ENCODE measurements at regions not wholly inside any gene's neighbourhood (a gene's known extent, or its start where the extent isn't known, plus 50 kb on each side); places are given as distances from the start of the nearest gene placed in this dataset.
"Not testable (repeated sequence)": the region's sequence is repeated elsewhere in the genome, so short reads cannot be mapped to it uniquely, and the experiment has no call there.

- DNase-seq: no peak
Measured at GRCh38 chr13:21228738-21229137, 52.3 kb downstream of the MRPL57 start.

- DNase-seq: no peak
Measured at GRCh38 chr13:21229241-21230024, 53.0 kb downstream of the MRPL57 start.

GRCh38 chr13:21230516-21230915 lies 54.1 kb downstream of the MRPL57 start:
- DNase-seq: no peak

- no peak for DNase-seq
Measured at GRCh38 chr13:21231426-21231940, 55.0 kb downstream of the MRPL57 start.

- no peak for DNase-seq
Measured at GRCh38 chr13:21232196-21232595, 55.7 kb downstream of the MRPL57 start.

GRCh38 chr13:21232599-21232998 lies 56.1 kb downstream of the MRPL57 start:
- no peak for DNase-seq

GRCh38 chr13:21233086-21233485 lies 56.6 kb downstream of the MRPL57 start:
- no peak for DNase-seq

GRCh38 chr13:21234526-21234925 lies 58.1 kb downstream of the MRPL57 start:
- DNase-seq: peak in 4 of 58 donors; percentile 11 to 51 (median 30)

- DNase-seq: no peak
Measured at GRCh38 chr13:21235174-21235573, 58.7 kb downstream of the MRPL57 start.

- DNase-seq: no peak
Measured at GRCh38 chr13:21237081-21237480, 60.6 kb downstream of the MRPL57 start.

- no peak for DNase-seq
Measured at GRCh38 chr13:21238267-21238666, 61.8 kb downstream of the MRPL57 start.

GRCh38 chr13:21240586-21240985 lies 64.1 kb downstream of the MRPL57 start:
- DNase-seq: no peak

- DNase-seq: no peak
Measured at GRCh38 chr13:21242236-21242635, 65.8 kb downstream of the MRPL57 start.

- no peak for DNase-seq
Measured at GRCh38 chr13:21243045-21243897, 66.8 kb downstream of the MRPL57 start.

GRCh38 chr13:21243898-21244184 lies 67.4 kb downstream of the MRPL57 start:
- not testable (repeated sequence) for DNase-seq

- no peak for DNase-seq
Measured at GRCh38 chr13:21246761-21247452, 70.4 kb downstream of the MRPL57 start.

- DNase-seq: peak in 2 of 58 donors; percentile 23 to 68
Measured at GRCh38 chr13:21256351-21256761, 79.9 kb downstream of the MRPL57 start.

GRCh38 chr13:21256891-21257290 lies 80.4 kb downstream of the MRPL57 start:
- DNase-seq: no peak

GRCh38 chr13:21259571-21260455 lies 83.4 kb downstream of the MRPL57 start:
- DNase-seq: no peak

- DNase-seq: not testable (repeated sequence)
Measured at GRCh38 chr13:21260561-21261290, 84.3 kb downstream of the MRPL57 start.

Data from anterior cingulate cortex (tissue), 58 donors.